H1 (cell line): ENCODE measurements at regions not wholly inside any gene's neighbourhood (a gene's known extent, or its start where the extent isn't known, plus 50 kb on each side); places are given as distances from the start of the nearest gene placed in this dataset.

Source experiments
- CTCF ChIA-PET: fragments of 300-600 bp; sonication (Branson Sonifier 250); formaldehyde crosslinking; loops from one replicate; lab custom pipeline; 2021; ENCODE audit not compliant: partially characterized antibody; lab: Charles Lee
- POLR2A ChIA-PET: fragments of 300-600 bp; sonication (Branson Sonifier 250); formaldehyde crosslinking; loops from one replicate; lab custom pipeline; 2021; ENCODE audit warnings: inconsistent platforms; ENCODE audit not compliant: partially characterized antibody; lab: Charles Lee
- DNase-seq, 2 experiments: peaks; one replicate each; pipeline versions ENCODE4 v3.0.0 to v3.0.0-alpha.2; 2010 to 2022; ENCODE audit warnings: low spot score in 2 of 2, low read depth in 1 of 2, mixed read lengths in 1 of 2
- FAIRE-seq: peaks from 2 replicates; lab custom pipeline; 2011; peaks lifted over from hg19 to GRCh38; lab: Jason Lieb, UNC
- H2AFZ ChIP-seq: 2 replicates; pipeline ENCODE4 v1.8.1; 2012; ENCODE audit warnings: low read length, inconsistent platforms
- H2AK5ac ChIP-seq: 2 replicates; pipeline ENCODE4 v1.6.1; 2013; ENCODE audit warnings: low read depth, low read length
- H2BK120ac ChIP-seq: replicated peaks from 2 replicates; pipeline ENCODE3; 2013; ENCODE audit warnings: low read depth, low read length, inconsistent platforms
- H2BK12ac ChIP-seq: 2 replicates; pipeline ENCODE4 v1.6.1; 2013; ENCODE audit warnings: low read depth, low read length
- H2BK15ac ChIP-seq: 2 replicates; pipeline ENCODE4 v1.6.1; 2013; ENCODE audit warnings: low read length
- H2BK20ac ChIP-seq: 2 replicates; pipeline ENCODE4 v1.6.1; 2013; ENCODE audit warnings: low read length
- H2BK5ac ChIP-seq: 2 replicates; pipeline ENCODE4 v1.6.1; 2013; ENCODE audit warnings: low read depth, low read length
- H3K14ac ChIP-seq: 2 replicates; pipeline ENCODE4 v1.6.1; 2013; ENCODE audit warnings: inconsistent platforms; ENCODE audit not compliant: insufficient read length
- H3K18ac ChIP-seq: 2 replicates; pipeline ENCODE4 v1.6.1; 2013; ENCODE audit warnings: low read length; ENCODE audit errors: extremely low read depth
- H3K23ac ChIP-seq: 2 replicates; pipeline ENCODE4 v1.6.1; 2013; ENCODE audit warnings: inconsistent platforms; ENCODE audit not compliant: insufficient read length
- H3K23me2 ChIP-seq: 2 replicates; pipeline ENCODE4 v1.6.1; 2013; ENCODE audit warnings: low read depth, low read length
- H3K27ac ChIP-seq: 2 replicates; pipeline ENCODE4 v1.6.1; 2011; ENCODE audit warnings: low read depth, low read length, inconsistent platforms
- H3K27me3 ChIP-seq, 4 experiments: replicated peaks in 1 of 4; 1 replicate in 1 of 4; 2 replicates in 3 of 4; pipeline versions ENCODE4 v1.6.1 to v1.8.1; 2011 to 2013; ENCODE audit warnings: low read length in 3 of 4, mild to moderate bottlenecking in 3 of 4, inconsistent platforms in 2 of 4, mixed read lengths in 2 of 4, moderate library complexity in 1 of 4; ENCODE audit not compliant: control insufficient read depth in 3 of 4, insufficient read depth in 3 of 4; ENCODE audit errors: extremely low read depth in 1 of 4
- H3K36me3 ChIP-seq, 4 experiments: 2 replicates each; pipeline versions ENCODE4 v1.6.1 to v1.8.1; 2011 to 2013; ENCODE audit warnings: mild to moderate bottlenecking in 4 of 4, low read length in 3 of 4, moderate library complexity in 2 of 4, control low read depth in 1 of 4, inconsistent platforms in 1 of 4; ENCODE audit not compliant: insufficient read depth in 4 of 4, control insufficient read depth in 2 of 4
- H3K4ac ChIP-seq: replicated peaks from 2 replicates; pipeline ENCODE3; 2013; ENCODE audit warnings: low read length, low read depth, mixed read lengths, inconsistent platforms; ENCODE audit not compliant: insufficient read length
- H3K4me1 ChIP-seq, 4 experiments: replicated peaks in 1 of 4; 1 replicate in 1 of 4; 2 replicates in 3 of 4; pipeline versions ENCODE4 v1.6.1 to v1.8.1; 2011 to 2013; ENCODE audit warnings: low read length in 3 of 4, inconsistent platforms in 2 of 4, mixed read lengths in 1 of 4; ENCODE audit not compliant: insufficient read depth in 4 of 4, control insufficient read depth in 3 of 4
- H3K4me2 ChIP-seq, 2 experiments: 2 replicates each; pipeline versions ENCODE4 v1.6.1 to v1.8.1; 2011 to 2013; ENCODE audit warnings: low read depth in 2 of 2, low read length in 2 of 2, control low read depth in 1 of 2, inconsistent platforms in 1 of 2, mild to moderate bottlenecking in 1 of 2; ENCODE audit not compliant: insufficient read depth in 1 of 2
- H3K4me3 ChIP-seq, 4 experiments: fragments of 200-600, 300-600 bp in 1 of 4; sonication (generic), shearing (Covaris generic), sonication (Bioruptor Twin) in 1 of 4; 2 replicates each; pipeline versions ENCODE4 v1.5.1 to v1.8.1; 2011 to 2016; ENCODE audit warnings: low read length in 4 of 4, low read depth in 3 of 4, control low read depth in 2 of 4, inconsistent platforms in 2 of 4, mild to moderate bottlenecking in 2 of 4, mixed read lengths in 1 of 4, moderate library complexity in 1 of 4; ENCODE audit not compliant: insufficient read depth in 2 of 4; ENCODE audit errors: extremely low read depth in 1 of 4
- H3K56ac ChIP-seq: replicated peaks from 2 replicates; pipeline ENCODE3; 2013; ENCODE audit warnings: low read depth, mild to moderate bottlenecking, mixed read lengths, low read length, inconsistent platforms; ENCODE audit not compliant: insufficient read length
- H3K79me1 ChIP-seq: 2 replicates; pipeline ENCODE4 v1.6.1; 2013; ENCODE audit warnings: low read depth, low read length, control low read depth
- H3K79me2 ChIP-seq, 2 experiments: 2 replicates each; pipeline versions ENCODE4 v1.6.1 to v1.8.1; 2012 to 2013; ENCODE audit warnings: low read length in 2 of 2, mild to moderate bottlenecking in 2 of 2, inconsistent platforms in 1 of 2; ENCODE audit not compliant: insufficient read depth in 2 of 2, control insufficient read depth in 1 of 2
- H3K9ac ChIP-seq, 4 experiments: replicated peaks in 1 of 4; 1 replicate in 1 of 4; 2 replicates in 3 of 4; pipeline versions ENCODE4 v1.6.1 to v1.8.1; 2011 to 2013; ENCODE audit warnings: low read depth in 3 of 4, low read length in 3 of 4, control low read depth in 2 of 4, mild to moderate bottlenecking in 2 of 4, moderate library complexity in 2 of 4, inconsistent platforms in 1 of 4; ENCODE audit errors: extremely low read depth in 1 of 4
- H3K9me3 ChIP-seq, 2 experiments: 2 replicates each; pipeline versions ENCODE4 v1.6.1 to v1.8.1; 2012 to 2013; ENCODE audit warnings: mild to moderate bottlenecking in 2 of 2, moderate library complexity in 2 of 2, control low read depth in 1 of 2, inconsistent platforms in 1 of 2, low read depth in 1 of 2, low read length in 1 of 2, mixed read lengths in 1 of 2; ENCODE audit not compliant: insufficient read depth in 2 of 2
- H4K20me1 ChIP-seq, 2 experiments: replicated peaks in 1 of 2; 2 replicates each; pipeline versions ENCODE3 to v1.8.1; 2011 to 2013; ENCODE audit warnings: inconsistent platforms in 2 of 2, low read length in 2 of 2, mild to moderate bottlenecking in 1 of 2; ENCODE audit not compliant: insufficient read depth in 2 of 2, control insufficient read depth in 1 of 2
- H4K5ac ChIP-seq: 2 replicates; pipeline ENCODE4 v1.6.1; 2013; ENCODE audit warnings: low read length, low read depth, mixed read lengths, inconsistent platforms; ENCODE audit not compliant: insufficient read length
- H4K8ac ChIP-seq: 2 replicates; pipeline ENCODE4 v1.8.0; 2013; ENCODE audit warnings: mild to moderate bottlenecking, moderate library complexity, low read length, inconsistent platforms; ENCODE audit not compliant: insufficient read depth; ENCODE audit errors: extremely low read depth
- H4K91ac ChIP-seq: replicated peaks from 2 replicates; pipeline ENCODE3; 2013; ENCODE audit warnings: low read length, mixed read lengths, inconsistent platforms; ENCODE audit not compliant: insufficient read length
- CREB1 ChIP-seq: IDR thresholded peaks from 2 replicates; pipeline ENCODE4 v1.6.1; 2012; ENCODE audit warnings: inconsistent platforms
- EGR1 ChIP-seq: IDR thresholded peaks from 2 replicates; pipeline ENCODE4 v1.6.1; 2011; ENCODE audit warnings: low read depth, low read length, borderline replicate concordance
- EP300 ChIP-seq, 2 experiments: IDR thresholded peaks; 1 replicate in 1 of 2; 2 replicates in 1 of 2; pipeline ENCODE4 v1.6.1; 2011 to 2012; ENCODE audit warnings: low read depth in 2 of 2, low read length in 2 of 2, mild to moderate bottlenecking in 2 of 2, borderline replicate concordance in 1 of 2, inconsistent platforms in 1 of 2, moderate library complexity in 1 of 2
- HDAC2 ChIP-seq, 2 experiments: fragments of 300-600 bp in 1 of 2; sonication (generic) in 1 of 2; IDR thresholded peaks; 2 replicates each; pipeline ENCODE4 v1.6.1; 2011 to 2012; ENCODE audit warnings: low read depth in 2 of 2, low read length in 2 of 2, mild to moderate bottlenecking in 2 of 2, moderate library complexity in 2 of 2, borderline replicate concordance in 1 of 2, inconsistent platforms in 1 of 2
- JUN ChIP-seq: IDR thresholded peaks from 2 replicates; pipeline ENCODE4 v1.6.1; 2011; ENCODE audit warnings: low read depth, mild to moderate bottlenecking, improper control_type of control experiment, low read length
- KDM5A ChIP-seq: fragments of 200-600 bp; IDR thresholded peaks from 2 replicates; pipeline ENCODE4 v1.7.1; 2012; ENCODE audit warnings: mild to moderate bottlenecking, low read length, inconsistent platforms, mixed read lengths
- RFX5 ChIP-seq: IDR thresholded peaks from 2 replicates; pipeline ENCODE4 v1.6.1; 2011; ENCODE audit warnings: low read depth, low read length, improper control_type of control experiment, borderline replicate concordance
- SIRT6 ChIP-seq: IDR thresholded peaks from one replicate; pipeline ENCODE4 v1.7.1; 2012; ENCODE audit warnings: low read length, inconsistent platforms
- SUZ12 ChIP-seq: fragments of 200-600 bp; sonication (generic); IDR thresholded peaks from 2 replicates; pipeline ENCODE4 v1.6.1; 2012; ENCODE audit warnings: mild to moderate bottlenecking, inconsistent platforms, low read length, moderate library complexity, mixed read lengths
- TAF1 ChIP-seq: IDR thresholded peaks from 2 replicates; pipeline ENCODE4 v1.6.1; 2011; ENCODE audit warnings: mild to moderate bottlenecking, low read depth, low read length
- TBP ChIP-seq: IDR thresholded peaks from 2 replicates; pipeline ENCODE4 v1.6.1; 2011; ENCODE audit warnings: low read depth, low read length, improper control_type of control experiment
- WGBS, 2 experiments: shearing (Covaris generic) in 1 of 2; methylation state at CpG; one replicate each; pipeline versions ENCODE4 v1.1.6 to v1.1.7; 2013 to 2015; ENCODE audit warnings: low lambda C conversion rate in 2 of 2, mixed read lengths in 2 of 2, inconsistent platforms in 1 of 2, low coverage in 1 of 2, missing lambda C conversion rate in 1 of 2; ENCODE audit not compliant: insufficient replicate concordance in 2 of 2, insufficient coverage in 1 of 2, insufficient read length in 1 of 2; ENCODE audit errors: extremely low coverage in 1 of 2, missing lambda C conversion rate in 1 of 2; 5-methylcytosine and 5-hydroxymethylcytosine counted together
- TF ChIP-seq, protein P1 (sequence below), 3 experiments: IDR thresholded peaks; 1 replicate in 2 of 3; 2 replicates in 1 of 3; pipeline versions ENCODE4 v1.5.1 to v1.6.1; 2011; ENCODE audit warnings: low read length in 3 of 3, mild to moderate bottlenecking in 3 of 3, inconsistent platforms in 2 of 3, low read depth in 1 of 3, moderate library complexity in 1 of 3; ENCODE audit not compliant: insufficient read depth in 1 of 3; ENCODE audit errors: control extremely low read depth in 1 of 3

DNA sequence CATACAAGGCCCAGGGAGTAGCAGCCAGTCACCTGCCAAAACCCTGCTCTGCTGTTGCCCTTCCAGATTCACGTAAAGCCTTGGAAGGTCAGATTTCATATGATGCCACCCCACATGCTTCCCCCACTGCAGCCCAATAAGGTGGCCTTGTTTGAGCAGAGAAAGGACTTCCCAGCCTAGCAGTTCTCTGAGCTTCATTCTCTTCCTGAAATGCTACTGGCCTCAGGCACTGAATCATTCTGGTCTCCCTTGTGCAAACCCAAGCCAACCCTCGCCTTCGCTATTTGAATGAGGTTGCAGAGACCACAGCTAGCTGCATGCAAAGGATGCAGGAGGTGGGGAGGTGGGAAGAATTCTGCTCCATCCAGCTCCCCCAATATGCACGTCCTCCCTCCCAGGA is 60.3 kb upstream of the PLXNA4 start:
- Histone ChIP-seq H4K20me1 (no peaks in the 10 kb centered on the region), H3K56ac (no peak overlapping the region), H3K4me1 (peaks cover 3 to 11% (median 5%) of the 10 kb centered on the region in 4 experiments), H3K4me3 (no peak overlapping the region), H4K8ac (no peak overlapping the region), H3K79me1 (no peaks in the 10 kb centered on the region), H2BK5ac (no peak overlapping the region), H3K23ac (no peak overlapping the region), H3K27ac (no peak overlapping the region), H2AK5ac (no peak overlapping the region), H3K4ac (no peak overlapping the region), H3K14ac (no peak overlapping the region), H3K36me3 (no peaks in the 10 kb centered on the region), H3K23me2 (peaks cover 2% of the 10 kb centered on the region; the same call in 1 of the 2 replicates), H3K9me3 (no peaks in the 10 kb centered on the region), H2BK20ac (no peak overlapping the region), H2BK12ac (no peak overlapping the region), H4K5ac (no peak overlapping the region), H3K4me2 (no peak overlapping the region), H3K27me3 (peaks cover 0 to 6% (median 0%) of the 10 kb centered on the region in 4 experiments; a peak in 2 of 7 replicates), H4K91ac (no peak overlapping the region), H2AFZ (no peak overlapping the region), H2BK15ac (no peak overlapping the region), H3K18ac (no peak overlapping the region), H3K9ac (no peak overlapping the region; a peak in 1 of 7 replicates), H3K79me2 (no peaks in the 10 kb centered on the region), H2BK120ac (no peak overlapping the region)
- WGBS, 2 experiments: 77% methylated on average over 4 of the region's 4 CpGs; no CpG with 5 or more reads in 1 of the 2 experiments
- no peak for FAIRE-seq
- DNase-seq: no peak
- TF ChIP-seq TAF1 (no peak), EGR1 (no peak), SUZ12 (no peak), SIRT6 (no peak), RFX5 (no peak), TBP (no peak), JUN (no peak), HDAC2 (IDR thresholded peaks at IDR 0.05; ENCODE audit: borderline replicate concordance in 1 of 2, low read depth in 2 of 2, low read length in 2 of 2) (no peak), KDM5A (no peak), CREB1 (no peak), EP300 (IDR thresholded peaks at IDR 0.05; ENCODE audit: borderline replicate concordance in 1 of 2, low read depth in 2 of 2, low read length in 2 of 2) (no peak)
- TF ChIP-seq, protein P1, sequence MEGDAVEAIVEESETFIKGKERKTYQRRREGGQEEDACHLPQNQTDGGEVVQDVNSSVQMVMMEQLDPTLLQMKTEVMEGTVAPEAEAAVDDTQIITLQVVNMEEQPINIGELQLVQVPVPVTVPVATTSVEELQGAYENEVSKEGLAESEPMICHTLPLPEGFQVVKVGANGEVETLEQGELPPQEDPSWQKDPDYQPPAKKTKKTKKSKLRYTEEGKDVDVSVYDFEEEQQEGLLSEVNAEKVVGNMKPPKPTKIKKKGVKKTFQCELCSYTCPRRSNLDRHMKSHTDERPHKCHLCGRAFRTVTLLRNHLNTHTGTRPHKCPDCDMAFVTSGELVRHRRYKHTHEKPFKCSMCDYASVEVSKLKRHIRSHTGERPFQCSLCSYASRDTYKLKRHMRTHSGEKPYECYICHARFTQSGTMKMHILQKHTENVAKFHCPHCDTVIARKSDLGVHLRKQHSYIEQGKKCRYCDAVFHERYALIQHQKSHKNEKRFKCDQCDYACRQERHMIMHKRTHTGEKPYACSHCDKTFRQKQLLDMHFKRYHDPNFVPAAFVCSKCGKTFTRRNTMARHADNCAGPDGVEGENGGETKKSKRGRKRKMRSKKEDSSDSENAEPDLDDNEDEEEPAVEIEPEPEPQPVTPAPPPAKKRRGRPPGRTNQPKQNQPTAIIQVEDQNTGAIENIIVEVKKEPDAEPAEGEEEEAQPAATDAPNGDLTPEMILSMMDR (IDR thresholded peaks at IDR 0.05; ENCODE audit: control extremely low read depth in 1 of 3, insufficient read depth in 1 of 3, low read depth in 1 of 3, low read length in 3 of 3): no peak
- ChIA-PET POLR2A (no interaction called here), CTCF (interaction anchor here (0.8 to 1.9 kb wide), 11 partner anchors 9 to 77 kb away, joined by 3 to 7 read pairs (median 3); no protein-coding TSS in a partner anchor)
